Naive B cell (primary cell): ENCODE measurements at regions not wholly inside any gene's neighbourhood (a gene's known extent, or its start where the extent isn't known, plus 50 kb on each side); places are given as distances from the start of the nearest gene placed in this dataset.
A peak's percentile ranks its signal among the peaks of the same experiment; 100 is the strongest.

ENCODE experiments used
- ATAC-seq, 2 donors: fragments of 150-1000 bp; cut with Tn5 transposase; 2 replicates each; pipeline ENCODE4 v1.10.0; 2021; ENCODE audit warnings: low read depth in 2 of 2, mild to moderate bottlenecking in 2 of 2, moderate library complexity in 2 of 2
- DNase-seq: peaks from one replicate; pipeline ENCODE4 v3.0.0; 2022
- H3K27ac Mint-ChIP-seq, 6 donors: one replicate each; pipeline ENCODE4 v1.8.0; 2020 to 2022; ENCODE audit warnings: mild to moderate bottlenecking in 6 of 6, mixed read lengths in 6 of 6, moderate library complexity in 5 of 6, inconsistent platforms in 2 of 6
- H3K27me3 Mint-ChIP-seq, 3 donors: one replicate each; pipeline ENCODE4 v1.8.0; 2021 to 2022; ENCODE audit warnings: mixed read lengths in 3 of 3, mild to moderate bottlenecking in 1 of 3
- H3K36me3 Mint-ChIP-seq, 2 donors: one replicate each; pipeline ENCODE4 v1.8.0; 2020 to 2022; ENCODE audit warnings: mixed read lengths in 2 of 2, inconsistent platforms in 1 of 2, mild to moderate bottlenecking in 1 of 2
- H3K4me1 Mint-ChIP-seq, 3 donors: one replicate each; pipeline ENCODE4 v1.8.0; 2020 to 2022; ENCODE audit warnings: mixed read lengths in 3 of 3, inconsistent platforms in 1 of 3, mild to moderate bottlenecking in 1 of 3, moderate library complexity in 1 of 3
- H3K4me3 Mint-ChIP-seq, 8 donors: one replicate each; pipeline ENCODE4 v1.8.0; 2020 to 2022; ENCODE audit warnings: mild to moderate bottlenecking in 8 of 8, mixed read lengths in 8 of 8, moderate library complexity in 8 of 8, inconsistent platforms in 2 of 8
- H3K9me3 Mint-ChIP-seq, 7 donors: one replicate each; pipeline ENCODE4 v1.8.0; 2020 to 2022; ENCODE audit warnings: mixed read lengths in 7 of 7, mild to moderate bottlenecking in 5 of 7, inconsistent platforms in 2 of 7, moderate library complexity in 1 of 7

DNA sequence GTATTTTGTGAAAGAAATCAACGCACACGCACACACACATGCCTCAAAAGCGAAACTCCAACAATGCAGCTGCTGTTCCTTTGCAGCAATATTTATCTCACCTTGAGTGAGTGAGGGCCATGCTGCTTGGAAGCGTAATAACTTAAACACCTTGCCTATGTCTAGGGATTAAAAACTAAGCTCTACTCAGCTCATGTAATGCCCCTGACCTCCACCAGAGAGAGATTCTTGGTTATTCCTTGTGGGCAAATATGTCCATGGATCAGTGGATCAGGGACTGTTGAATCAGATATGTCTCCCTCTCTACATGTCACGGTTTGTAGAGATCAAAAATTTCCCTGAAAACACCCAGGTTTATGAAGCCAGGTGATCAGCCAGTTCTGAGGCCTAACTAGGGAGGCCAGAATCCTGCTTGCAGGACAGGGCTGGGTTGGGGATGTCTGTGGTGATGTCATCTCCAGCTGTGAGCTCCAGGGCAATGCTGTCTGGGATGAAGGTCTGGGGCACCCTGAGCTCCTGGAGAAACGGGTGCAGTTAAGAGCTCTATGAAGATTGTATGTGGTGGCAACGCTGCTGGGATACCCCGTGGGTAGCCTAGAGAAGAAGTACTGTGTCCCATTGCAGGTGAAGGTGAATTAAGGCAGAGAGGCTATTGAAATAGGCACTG is 149.4 kb downstream of the KCNJ12 start:
- no peak for ATAC-seq
- Mint-ChIP-seq H3K27ac (no peak overlapping the region), H3K4me3 (no peak overlapping the region), H3K4me1 (no peaks in the 10 kb centered on the region), H3K36me3 (no peaks in the 10 kb centered on the region), H3K9me3 (no peaks in the 10 kb centered on the region), H3K27me3 (peaks cover 16 to 34% (median 23%) of the 10 kb centered on the region in 3 donors)
- DNase-seq: no peak

DNA sequence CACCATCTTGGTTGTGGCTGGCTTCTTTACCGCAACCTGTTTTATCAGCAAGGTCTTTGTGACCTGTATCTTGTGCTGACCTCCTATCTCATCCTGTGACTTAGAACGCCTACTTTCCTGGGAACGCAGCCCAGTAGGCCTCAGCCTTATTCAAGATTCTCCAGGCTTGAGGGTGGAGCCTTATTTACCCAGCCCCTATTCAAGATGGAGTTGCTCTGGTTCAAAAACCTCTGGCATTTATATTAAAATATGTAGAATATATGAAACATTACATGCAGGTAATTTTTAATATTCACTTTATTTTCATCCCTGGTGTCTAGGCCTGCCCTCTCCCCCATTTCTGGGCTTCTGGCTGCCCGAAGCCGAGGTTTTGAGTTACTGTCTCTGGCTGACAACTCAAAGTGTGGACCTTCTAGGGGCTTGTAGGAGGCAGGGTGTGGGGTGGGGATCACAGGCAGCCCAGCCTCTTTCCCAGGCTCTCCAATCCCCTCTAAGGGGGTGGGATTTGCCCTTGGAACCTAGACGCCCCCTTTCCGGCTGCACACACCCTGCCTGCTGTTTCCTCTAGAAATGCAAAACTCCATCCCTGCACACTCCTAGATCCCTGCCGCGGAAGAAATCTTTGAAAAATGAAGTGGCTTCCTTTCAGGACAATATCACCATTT is 152.0 kb downstream of the KCNJ12 start:
- Mint-ChIP-seq H3K4me3 (no peak overlapping the region), H3K27me3 (peaks cover 7 to 18% (median 8%) of the 10 kb centered on the region in 3 donors), H3K27ac (peak overlapping the region in 2 of 6 donors; percentile 7 to 36), H3K4me1 (no peaks in the 10 kb centered on the region), H3K9me3 (no peaks in the 10 kb centered on the region), H3K36me3 (no peaks in the 10 kb centered on the region)
- no peak for DNase-seq
- ATAC-seq: no peak

DNA sequence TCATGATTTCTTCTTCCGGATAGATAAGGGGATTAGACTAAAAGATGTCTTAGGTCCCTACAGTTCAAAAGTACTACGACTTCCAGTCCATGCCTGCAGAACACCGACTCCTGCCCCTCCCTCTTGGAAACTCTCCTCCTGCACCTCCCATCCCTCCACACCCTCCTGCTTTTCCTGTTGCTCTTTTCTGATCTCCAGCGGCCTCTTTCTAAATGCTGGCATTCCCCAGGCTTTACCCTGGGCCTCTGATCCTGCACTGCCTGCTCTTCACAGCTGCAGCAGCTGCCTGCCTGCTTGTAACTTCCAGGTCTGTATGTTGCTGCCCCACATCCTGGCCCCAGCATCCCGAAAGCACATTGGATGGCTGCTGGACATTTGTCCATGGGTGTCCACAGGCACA is 154.2 kb downstream of the KCNJ12 start:
- no peak overlapping the region for H3K27ac Mint-ChIP-seq
- no peak overlapping the region for H3K4me3 Mint-ChIP-seq
- peaks cover 0 to 11% (median 0%) of the 10 kb centered on the region in 3 donors for H3K27me3 Mint-ChIP-seq
- H3K9me3 Mint-ChIP-seq: no peaks in the 10 kb centered on the region
- no peaks in the 10 kb centered on the region for H3K4me1 Mint-ChIP-seq
- DNase-seq: no peak
- peaks cover 6 to 7% of the 10 kb centered on the region in 2 donors for H3K36me3 Mint-ChIP-seq
- no peak for ATAC-seq

DNA sequence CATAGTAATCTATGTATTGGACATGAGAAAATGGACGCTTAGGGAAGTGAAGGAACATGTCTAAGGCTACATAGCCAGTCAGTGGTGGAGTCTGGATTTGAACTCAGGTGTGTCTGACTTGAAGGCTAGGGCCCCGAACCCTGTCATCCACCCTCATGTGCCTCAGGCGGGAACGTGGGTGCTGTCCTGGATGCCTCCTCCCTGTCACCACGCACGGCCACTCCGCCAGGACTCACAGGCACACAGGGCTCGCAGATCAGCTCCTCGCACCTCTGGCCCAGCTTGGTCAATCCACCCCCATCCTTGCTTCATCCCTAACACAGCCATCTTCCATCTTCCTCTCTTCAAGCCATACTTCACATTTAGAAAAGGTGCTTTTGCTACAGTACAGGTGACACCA is 154.7 kb downstream of the KCNJ12 start:
- H3K36me3 Mint-ChIP-seq: peaks cover 9 to 12% of the 10 kb centered on the region in 2 donors

DNA sequence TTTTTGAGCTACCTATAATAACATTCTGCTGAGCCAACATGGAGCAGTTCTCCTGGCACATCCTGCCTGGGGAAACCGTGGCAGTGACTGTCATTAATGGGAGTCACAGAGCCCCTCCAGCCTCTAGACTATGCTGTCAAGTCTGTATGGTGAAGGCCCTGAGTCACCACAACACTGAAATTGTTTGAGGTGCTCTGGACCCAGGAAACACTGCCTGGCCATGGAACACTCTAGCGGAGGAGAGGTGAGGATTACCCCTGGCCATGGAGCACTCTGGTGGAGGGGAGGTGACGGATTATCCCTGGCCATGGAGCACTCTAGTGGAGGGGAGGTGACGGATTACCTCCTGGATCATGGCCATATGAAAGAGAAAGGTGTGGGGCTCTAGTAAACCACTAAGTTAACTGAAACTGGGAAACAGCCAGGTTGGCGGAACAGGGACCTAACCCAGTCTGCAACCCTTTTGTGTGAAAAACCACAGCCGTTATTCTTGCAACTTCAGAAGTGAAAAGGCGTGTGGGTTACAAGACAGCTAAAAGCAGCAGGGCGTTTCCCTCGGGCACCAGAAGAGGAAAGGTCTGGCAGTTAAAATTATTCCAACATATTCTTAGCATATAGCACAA is 156.7 kb downstream of the KCNJ12 start:
- Mint-ChIP-seq H3K4me1 (no peaks in the 10 kb centered on the region), H3K4me3 (no peak overlapping the region), H3K9me3 (peaks cover 2 to 17% (median 12%) of the 10 kb centered on the region in 7 donors), H3K36me3 (peaks cover 20 to 21% of the 10 kb centered on the region in 2 donors), H3K27ac (peak overlapping the region in 2 of 6 donors; percentile 38 to 50), H3K27me3 (peaks cover 0 to 6% (median 0%) of the 10 kb centered on the region in 3 donors)
- ATAC-seq (no peak), DNase-seq (no peak)

More for the DNA sequence above, 154.7 kb downstream of the KCNJ12 start:
- peak overlapping the region in 1 of 6 donors; percentile 12 for H3K27ac Mint-ChIP-seq
- ATAC-seq (no peak), DNase-seq (no peak)
- no peak overlapping the region for H3K4me3 Mint-ChIP-seq
- H3K4me1 Mint-ChIP-seq: no peaks in the 10 kb centered on the region
- no peaks in the 10 kb centered on the region for H3K9me3 Mint-ChIP-seq
- H3K27me3 Mint-ChIP-seq: peaks cover 0 to 8% (median 0%) of the 10 kb centered on the region in 3 donors

DNA sequence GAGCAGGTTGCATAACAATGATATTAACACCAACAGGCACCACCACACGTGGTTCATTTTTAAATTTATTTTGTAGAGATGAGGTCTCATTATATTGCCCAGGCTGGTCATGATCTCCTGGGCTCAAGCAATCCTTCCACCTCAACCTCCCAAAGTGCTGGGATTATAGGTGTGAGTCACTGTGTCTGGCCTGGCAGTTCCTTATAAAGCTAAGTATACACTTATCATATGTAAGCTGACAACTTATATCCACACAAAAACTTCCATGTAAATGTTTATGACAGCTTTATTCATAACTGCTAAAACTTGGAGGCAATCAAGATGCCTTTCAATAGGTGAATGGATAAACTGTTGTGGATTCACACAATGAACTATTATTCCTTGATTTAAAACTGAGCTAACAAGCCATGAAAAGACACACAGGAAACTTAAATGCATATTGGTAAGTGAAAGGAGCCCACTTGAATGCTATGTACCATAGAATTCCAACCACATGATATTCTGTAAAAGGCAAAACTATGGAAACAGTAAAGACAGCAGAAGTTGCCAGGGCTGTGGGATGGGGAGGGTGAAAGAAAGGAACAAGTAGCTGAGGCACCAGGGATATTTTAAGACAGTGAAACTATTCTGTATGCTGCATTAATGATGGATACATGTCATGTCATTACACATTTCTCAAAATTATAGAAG is 156.5 kb upstream of the KCNJ18 start:
- no peak for ATAC-seq
- no peaks in the 10 kb centered on the region for H3K27me3 Mint-ChIP-seq
- no peak for DNase-seq
- no peaks in the 10 kb centered on the region for H3K4me1 Mint-ChIP-seq
- H3K9me3 Mint-ChIP-seq: peaks cover 4 to 27% (median 12%) of the 10 kb centered on the region in 7 donors
- H3K36me3 Mint-ChIP-seq: peaks cover 25 to 35% of the 10 kb centered on the region in 2 donors
- H3K27ac Mint-ChIP-seq: no peak overlapping the region
- H3K4me3 Mint-ChIP-seq: no peak overlapping the region

DNA sequence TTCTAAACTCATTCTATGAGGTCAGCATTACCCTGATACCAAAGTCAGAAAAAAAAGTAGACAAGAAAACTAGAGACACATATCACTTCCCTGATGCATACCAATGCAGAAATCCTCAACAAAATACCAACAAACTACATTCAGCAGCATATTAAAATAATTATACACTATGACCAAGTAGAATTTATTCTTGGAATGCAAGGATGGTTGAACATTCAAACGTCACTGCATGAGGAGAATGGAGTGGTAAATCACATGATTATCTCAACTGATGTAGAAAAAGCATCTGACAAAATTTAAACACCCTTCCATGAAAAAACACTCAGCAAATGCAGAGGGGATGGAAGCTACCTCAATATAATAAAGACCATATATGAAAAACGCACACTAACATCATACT is 155.0 kb upstream of the KCNJ18 start:
- H3K4me3 Mint-ChIP-seq: peak overlapping the region in 1 of 8 donors; percentile 11
- no peaks in the 10 kb centered on the region for H3K4me1 Mint-ChIP-seq
- H3K9me3 Mint-ChIP-seq: peaks cover 4 to 27% (median 12%) of the 10 kb centered on the region in 7 donors
- H3K36me3 Mint-ChIP-seq: peaks cover 25 to 35% of the 10 kb centered on the region in 2 donors
- DNase-seq (no peak), ATAC-seq (no peak)
- no peaks in the 10 kb centered on the region for H3K27me3 Mint-ChIP-seq
- H3K27ac Mint-ChIP-seq: no peak overlapping the region

DNA sequence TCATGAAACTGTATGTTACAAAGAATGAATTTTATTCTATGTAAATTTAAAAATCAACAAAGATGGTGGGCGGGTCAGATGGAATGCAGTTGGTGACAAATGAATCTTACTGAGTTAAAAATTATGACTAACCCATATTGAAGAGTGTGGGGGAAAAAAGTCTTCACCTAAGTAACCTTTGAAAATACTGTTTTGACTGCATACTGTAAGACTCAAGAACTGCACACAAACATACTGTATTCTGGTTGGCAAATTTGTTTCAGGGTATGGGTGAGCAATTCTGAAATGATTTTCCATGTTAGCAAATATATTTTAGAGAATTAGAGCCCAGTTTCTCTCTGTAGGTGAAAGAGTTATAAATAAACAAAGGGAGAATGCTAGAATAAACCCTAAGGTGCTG is 153.7 kb upstream of the KCNJ18 start:
- H3K36me3 Mint-ChIP-seq: peaks cover 25 to 35% of the 10 kb centered on the region in 2 donors
- H3K9me3 Mint-ChIP-seq: peaks cover 4 to 27% (median 12%) of the 10 kb centered on the region in 7 donors
- ATAC-seq: no peak
- H3K27me3 Mint-ChIP-seq: no peaks in the 10 kb centered on the region
- H3K27ac Mint-ChIP-seq: no peak overlapping the region
- H3K4me1 Mint-ChIP-seq: no peaks in the 10 kb centered on the region
- no peak for DNase-seq
- no peak overlapping the region for H3K4me3 Mint-ChIP-seq

DNA sequence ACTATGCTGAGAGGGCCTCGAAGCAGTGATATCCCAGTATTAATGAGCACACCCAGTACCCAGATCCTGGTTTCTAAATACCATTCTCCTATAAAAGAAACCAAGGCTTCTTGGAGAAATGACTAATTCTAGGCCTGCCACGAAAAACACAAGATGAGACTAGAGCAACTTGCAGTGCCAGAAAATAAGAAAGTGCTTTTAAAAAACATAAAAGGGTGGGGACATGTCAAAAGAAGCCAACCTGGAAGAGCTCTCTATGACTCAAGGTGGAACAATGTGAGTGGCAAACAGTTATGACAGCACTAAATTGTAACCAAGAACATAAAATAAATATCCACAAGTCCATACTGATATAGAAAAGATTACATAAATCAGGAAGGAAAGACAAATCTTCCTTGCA is 153.2 kb upstream of the KCNJ18 start:
- peaks cover 25 to 35% of the 10 kb centered on the region in 2 donors for H3K36me3 Mint-ChIP-seq
- H3K4me3 Mint-ChIP-seq: no peak overlapping the region

DNA sequence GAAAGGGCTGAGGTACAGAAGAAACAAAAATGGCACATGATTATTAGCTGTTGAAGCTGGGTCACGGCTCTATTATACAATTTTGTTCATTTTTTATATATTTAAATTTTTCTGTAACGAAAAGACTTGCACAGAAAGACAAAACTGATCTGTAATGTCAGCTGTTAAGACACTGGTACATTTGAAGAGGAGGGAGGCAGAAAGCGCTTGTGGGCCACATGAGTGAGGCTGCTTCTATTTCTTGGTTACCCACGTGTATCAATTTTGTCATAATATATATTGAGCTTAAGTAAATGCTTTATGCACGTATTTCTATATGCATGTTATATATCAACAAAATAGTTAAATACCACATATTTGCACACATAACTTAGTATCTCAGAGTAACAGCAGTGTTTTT is 151.8 kb upstream of the KCNJ18 start:
- H3K27ac Mint-ChIP-seq: no peak overlapping the region
- ATAC-seq: no peak

More for the DNA sequence above, 153.2 kb upstream of the KCNJ18 start:
- peaks cover 4 to 27% (median 12%) of the 10 kb centered on the region in 7 donors for H3K9me3 Mint-ChIP-seq
- no peaks in the 10 kb centered on the region for H3K4me1 Mint-ChIP-seq
- DNase-seq (no peak), ATAC-seq (no peak)
- H3K27me3 Mint-ChIP-seq: no peaks in the 10 kb centered on the region
- H3K27ac Mint-ChIP-seq: peak overlapping the region in 1 of 6 donors; percentile 12

DNA sequence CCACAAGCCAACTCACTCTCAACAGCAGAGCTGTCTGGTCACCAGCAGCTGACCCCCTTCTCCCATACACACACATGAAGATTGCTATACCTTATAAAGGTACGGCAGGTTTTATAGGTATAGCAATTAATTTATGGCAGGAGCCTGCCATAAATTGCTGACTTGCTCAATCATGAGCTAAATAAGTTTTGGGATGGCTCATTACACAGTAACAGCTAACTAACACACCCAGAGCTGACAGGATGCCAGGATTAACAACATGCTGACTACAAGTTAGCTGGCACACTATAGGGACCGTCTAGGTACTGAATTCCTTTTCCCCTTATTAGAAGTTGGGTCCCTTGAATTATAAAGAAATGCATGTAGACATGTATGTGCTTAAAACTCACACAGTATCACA is 150.3 kb upstream of the KCNJ18 start:
- H3K4me1 Mint-ChIP-seq: peaks cover 0 to 8% (median 0%) of the 10 kb centered on the region in 3 donors
- DNase-seq: no peak
- H3K27ac Mint-ChIP-seq: no peak overlapping the region
- H3K4me3 Mint-ChIP-seq: no peak overlapping the region
- no peak for ATAC-seq
- peaks cover 2 to 19% (median 6%) of the 10 kb centered on the region in 7 donors for H3K9me3 Mint-ChIP-seq
- peaks cover 11 to 23% of the 10 kb centered on the region in 2 donors for H3K36me3 Mint-ChIP-seq
- no peaks in the 10 kb centered on the region for H3K27me3 Mint-ChIP-seq

More for the DNA sequence above, 151.8 kb upstream of the KCNJ18 start:
- Mint-ChIP-seq H3K9me3 (peaks cover 4 to 27% (median 12%) of the 10 kb centered on the region in 7 donors), H3K4me1 (peaks cover 0 to 8% (median 0%) of the 10 kb centered on the region in 3 donors), H3K36me3 (peaks cover 17 to 26% of the 10 kb centered on the region in 2 donors), H3K27me3 (no peaks in the 10 kb centered on the region), H3K4me3 (no peak overlapping the region)
- no peak for DNase-seq

DNA sequence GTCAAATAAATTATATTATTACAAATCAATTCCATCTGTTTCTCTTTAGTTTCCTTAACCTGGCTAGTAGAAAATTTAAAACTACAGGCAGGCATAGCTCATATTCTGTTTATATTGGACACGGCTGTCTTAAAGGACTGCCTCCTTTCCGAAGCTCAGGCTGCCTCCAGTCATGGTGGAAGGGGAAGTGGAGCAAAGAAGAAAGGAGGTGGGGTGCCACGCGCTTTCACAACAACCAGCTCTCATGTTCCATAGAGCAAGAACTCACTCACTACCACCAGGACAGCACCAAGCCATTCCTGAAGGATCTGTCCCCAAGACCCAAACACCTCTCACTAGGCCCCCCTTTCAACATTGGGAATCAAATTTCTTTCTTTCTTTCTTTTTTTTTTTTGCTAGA is 149.3 kb upstream of the KCNJ18 start:
- H3K27me3 Mint-ChIP-seq: no peaks in the 10 kb centered on the region
- no peak overlapping the region for H3K4me3 Mint-ChIP-seq
- H3K36me3 Mint-ChIP-seq: peaks cover 5 to 13% of the 10 kb centered on the region in 2 donors
- no peak for DNase-seq
- no peak for ATAC-seq
- peaks cover 0 to 10% (median 0%) of the 10 kb centered on the region in 7 donors for H3K9me3 Mint-ChIP-seq
- peak overlapping the region in 1 of 6 donors; percentile 42 for H3K27ac Mint-ChIP-seq
- peaks cover 0 to 8% (median 0%) of the 10 kb centered on the region in 3 donors for H3K4me1 Mint-ChIP-seq

DNA sequence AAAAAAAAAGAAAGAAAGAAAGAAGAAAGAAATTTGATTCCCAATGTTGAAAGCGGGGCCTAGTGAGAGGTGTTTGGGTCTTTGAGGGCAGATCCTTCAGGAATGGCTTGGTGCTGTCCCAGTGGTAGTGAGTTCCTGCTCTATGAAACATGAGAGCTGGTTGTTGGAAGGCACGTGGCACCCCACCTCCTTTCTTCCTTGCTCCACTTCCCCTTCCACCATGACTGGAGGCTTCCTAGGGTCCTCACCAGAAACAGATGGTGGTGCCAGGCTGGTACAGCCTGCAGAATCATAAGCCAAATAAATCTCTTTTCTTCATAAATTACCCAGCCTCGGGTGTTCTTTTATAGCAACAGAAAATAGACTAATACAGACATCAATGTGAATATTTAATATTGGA is 147.3 kb upstream of the KCNJ18 start:
- H3K36me3 Mint-ChIP-seq: peaks cover 6% of the 10 kb centered on the region in 2 donors
- H3K27ac Mint-ChIP-seq: peak overlapping the region in 1 of 6 donors; percentile 65
- H3K27me3 Mint-ChIP-seq: peaks cover 8 to 10% (median 10%) of the 10 kb centered on the region in 3 donors
- no peaks in the 10 kb centered on the region for H3K9me3 Mint-ChIP-seq
- H3K4me1 Mint-ChIP-seq: peaks cover 8 to 17% (median 11%) of the 10 kb centered on the region in 3 donors
- DNase-seq: no peak
- no peak for ATAC-seq
- no peak overlapping the region for H3K4me3 Mint-ChIP-seq
